HepG2 (cell line): ENCODE measurements at regions not wholly inside any gene's neighbourhood (a gene's known extent, or its start where the extent isn't known, plus 50 kb on each side); places are given as distances from the start of the nearest gene placed in this dataset.

Experiments used
- DMTF1 ChIP-seq: sonication (generic); formaldehyde crosslinking; IDR thresholded peaks from 2 replicates; pipeline ENCODE4 v1.4.0; 2020; ENCODE audit warnings: mild to moderate bottlenecking, missing genetic modification reagents
- FOXK2 ChIP-seq: fragments of 450-650 bp; IDR thresholded peaks from 2 replicates; pipeline ENCODE4 v1.6.1; 2016
- FOXM1 ChIP-seq: sonication (generic); formaldehyde crosslinking; IDR thresholded peaks from 2 replicates; pipeline ENCODE4 v1.5.0; 2020; ENCODE audit warnings: missing genetic modification reagents
- GABPA ChIP-seq, 2 experiments: IDR thresholded peaks; 2 replicates each; pipeline ENCODE4 v1.6.1; 2011 to 2016; ENCODE audit warnings: low read depth in 2 of 2, low read length in 1 of 2, missing biosample characterization in 1 of 2, missing genetic modification characterization in 1 of 2
- HCFC1 ChIP-seq: fragments of 150-350 bp; IDR thresholded peaks from 2 replicates; pipeline ENCODE4 v1.6.1; 2014; ENCODE audit warnings: low read depth, low read length
- IRF2 ChIP-seq: IDR thresholded peaks from 2 replicates; pipeline ENCODE4 v1.6.1; 2018; ENCODE audit warnings: missing genetic modification reagents, missing compliant biosample characterization
- NBN ChIP-seq: fragments of 450-650 bp; conservative IDR thresholded peaks from 2 replicates; pipeline ENCODE4 v1.6.1; 2017
- PBX2 ChIP-seq: IDR thresholded peaks from 2 replicates; pipeline ENCODE4 v1.6.1; 2016; ENCODE audit warnings: control low read depth
- POLR2A ChIP-seq, 2 experiments: IDR thresholded peaks; 2 replicates each; pipeline ENCODE4 v1.6.1; 2011; ENCODE audit warnings: low read depth in 2 of 2, low read length in 2 of 2, mild to moderate bottlenecking in 1 of 2, moderate library complexity in 1 of 2; ENCODE audit not compliant: insufficient read depth in 1 of 2
- YY1 ChIP-seq: IDR thresholded peaks from 2 replicates; pipeline ENCODE4 v1.6.1; 2011; ENCODE audit warnings: low read length, low read depth, moderate library complexity, mild to moderate bottlenecking; ENCODE audit not compliant: insufficient read depth, insufficient replicate concordance
- ZNF143 ChIP-seq: sonication (generic); formaldehyde crosslinking; IDR thresholded peaks from 2 replicates; pipeline ENCODE4 v1.4.0; 2020; ENCODE audit warnings: missing genetic modification reagents
- ZNF773 ChIP-seq: sonication (generic); formaldehyde crosslinking; IDR thresholded peaks from 2 replicates; pipeline ENCODE4 v1.4.0; 2020; ENCODE audit warnings: missing genetic modification reagents, borderline replicate concordance
- TF ChIP-seq, protein P1 (sequence below): sonication (generic); formaldehyde crosslinking; IDR thresholded peaks from 2 replicates; pipeline ENCODE4 v1.5.0; 2020; ENCODE audit warnings: mild to moderate bottlenecking, missing genetic modification reagents, moderate library complexity

- TF ChIP-seq GABPA (IDR thresholded peaks at IDR 0.05; ENCODE audit: low read depth, low read length): no peak
- TF ChIP-seq GABPA (CRISPR knock-in tag; IDR thresholded peaks at IDR 0.05; ENCODE audit: low read depth): no peak
- TF ChIP-seq IRF2 (CRISPR knock-in tag): no peak
- no peak for TF ChIP-seq HCFC1
- TF ChIP-seq, protein P1, sequence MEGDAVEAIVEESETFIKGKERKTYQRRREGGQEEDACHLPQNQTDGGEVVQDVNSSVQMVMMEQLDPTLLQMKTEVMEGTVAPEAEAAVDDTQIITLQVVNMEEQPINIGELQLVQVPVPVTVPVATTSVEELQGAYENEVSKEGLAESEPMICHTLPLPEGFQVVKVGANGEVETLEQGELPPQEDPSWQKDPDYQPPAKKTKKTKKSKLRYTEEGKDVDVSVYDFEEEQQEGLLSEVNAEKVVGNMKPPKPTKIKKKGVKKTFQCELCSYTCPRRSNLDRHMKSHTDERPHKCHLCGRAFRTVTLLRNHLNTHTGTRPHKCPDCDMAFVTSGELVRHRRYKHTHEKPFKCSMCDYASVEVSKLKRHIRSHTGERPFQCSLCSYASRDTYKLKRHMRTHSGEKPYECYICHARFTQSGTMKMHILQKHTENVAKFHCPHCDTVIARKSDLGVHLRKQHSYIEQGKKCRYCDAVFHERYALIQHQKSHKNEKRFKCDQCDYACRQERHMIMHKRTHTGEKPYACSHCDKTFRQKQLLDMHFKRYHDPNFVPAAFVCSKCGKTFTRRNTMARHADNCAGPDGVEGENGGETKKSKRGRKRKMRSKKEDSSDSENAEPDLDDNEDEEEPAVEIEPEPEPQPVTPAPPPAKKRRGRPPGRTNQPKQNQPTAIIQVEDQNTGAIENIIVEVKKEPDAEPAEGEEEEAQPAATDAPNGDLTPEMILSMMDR (CRISPR knock-in tag): no peak
- no peak for TF ChIP-seq FOXM1
- no peak for TF ChIP-seq ZNF143 (CRISPR knock-in tag)
- TF ChIP-seq POLR2A (IDR thresholded peaks at IDR 0.05; ENCODE audit: insufficient read depth in 1 of 2, low read depth in 2 of 2, low read length in 2 of 2): no peak
- no peak for TF ChIP-seq FOXK2
- no peak for TF ChIP-seq PBX2 (CRISPR knock-in tag)
- TF ChIP-seq DMTF1 (CRISPR knock-in tag): no peak
- TF ChIP-seq NBN: no peak
- no peak for TF ChIP-seq YY1
- no peak for TF ChIP-seq ZNF773
These were observed 491.5 kb upstream of the LUZP2 start for GRCh38 chr11:24005202-24005876.
